Thoracic aorta (tissue), 2 donors: ENCODE measurements at regions not wholly inside any gene's neighbourhood (a gene's known extent, or its start where the extent isn't known, plus 50 kb on each side); places are given as distances from the start of the nearest gene placed in this dataset.

Experiments used
- ATAC-seq: fragments of 150-250 bp; one replicate; pipeline ENCODE4 v1.8.0; 2017; ENCODE audit warnings: low read depth; ENCODE audit not compliant: insufficient number of reproducible peaks, low FRiP score
- DNase-seq: peaks from one replicate; pipeline ENCODE4 v3.0.0-alpha.2; 2020; ENCODE audit warnings: low spot score
- H3K27ac ChIP-seq, 2 donors: fragments of 200-600 bp; sonication (generic); 1 replicate in 1 of 2; 2 replicates in 1 of 2; pipeline ENCODE4 v1.5.1; 2016; ENCODE audit warnings: mild to moderate bottlenecking in 2 of 2, moderate library complexity in 2 of 2
- H3K27me3 ChIP-seq: fragments of 200-600 bp; sonication (generic); replicated peaks from 2 replicates; pipeline ENCODE4 v1.6.0; 2016; ENCODE audit warnings: mild to moderate bottlenecking; ENCODE audit not compliant: insufficient read depth
- H3K36me3 ChIP-seq: fragments of 200-600 bp; sonication (generic); one replicate; pipeline ENCODE4 v1.5.1; 2016
- H3K4me1 ChIP-seq, 2 donors: fragments of 200-600 bp; sonication (generic); 1 replicate in 1 of 2; 2 replicates in 1 of 2; pipeline versions ENCODE4 v1.5.1 to v1.6.0; 2016; ENCODE audit warnings: low read depth in 2 of 2, mild to moderate bottlenecking in 1 of 2; ENCODE audit not compliant: control insufficient read depth in 1 of 2
- H3K4me3 ChIP-seq: fragments of 200-600 bp; sonication (generic); 2 replicates; pipeline ENCODE4 v1.5.1; 2016; ENCODE audit warnings: mild to moderate bottlenecking
- H3K9me3 ChIP-seq: fragments of 200-600 bp; sonication (generic); 2 replicates; pipeline ENCODE4 v1.5.1; 2016
- TF ChIP-seq, protein P1 (sequence below): fragments of 200-600 bp; sonication (generic); IDR thresholded peaks from one replicate; pipeline ENCODE4 v1.5.1; 2019; ENCODE audit warnings: antibody characterized with exemption

GRCh38 chr6:19643713-19644112, 193.5 kb upstream of the ID4 start:
- DNase-seq (no peak), ATAC-seq (no peak)
- Histone ChIP-seq H3K9me3 (no peaks in the 10 kb centered on the region), H3K27ac (no peak overlapping the region), H3K27me3 (no peaks in the 10 kb centered on the region), H3K4me3 (no peak overlapping the region), H3K36me3 (no peaks in the 10 kb centered on the region), H3K4me1 (no peaks in the 10 kb centered on the region)
- TF ChIP-seq, protein P1, sequence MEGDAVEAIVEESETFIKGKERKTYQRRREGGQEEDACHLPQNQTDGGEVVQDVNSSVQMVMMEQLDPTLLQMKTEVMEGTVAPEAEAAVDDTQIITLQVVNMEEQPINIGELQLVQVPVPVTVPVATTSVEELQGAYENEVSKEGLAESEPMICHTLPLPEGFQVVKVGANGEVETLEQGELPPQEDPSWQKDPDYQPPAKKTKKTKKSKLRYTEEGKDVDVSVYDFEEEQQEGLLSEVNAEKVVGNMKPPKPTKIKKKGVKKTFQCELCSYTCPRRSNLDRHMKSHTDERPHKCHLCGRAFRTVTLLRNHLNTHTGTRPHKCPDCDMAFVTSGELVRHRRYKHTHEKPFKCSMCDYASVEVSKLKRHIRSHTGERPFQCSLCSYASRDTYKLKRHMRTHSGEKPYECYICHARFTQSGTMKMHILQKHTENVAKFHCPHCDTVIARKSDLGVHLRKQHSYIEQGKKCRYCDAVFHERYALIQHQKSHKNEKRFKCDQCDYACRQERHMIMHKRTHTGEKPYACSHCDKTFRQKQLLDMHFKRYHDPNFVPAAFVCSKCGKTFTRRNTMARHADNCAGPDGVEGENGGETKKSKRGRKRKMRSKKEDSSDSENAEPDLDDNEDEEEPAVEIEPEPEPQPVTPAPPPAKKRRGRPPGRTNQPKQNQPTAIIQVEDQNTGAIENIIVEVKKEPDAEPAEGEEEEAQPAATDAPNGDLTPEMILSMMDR, result no peak

DNA sequence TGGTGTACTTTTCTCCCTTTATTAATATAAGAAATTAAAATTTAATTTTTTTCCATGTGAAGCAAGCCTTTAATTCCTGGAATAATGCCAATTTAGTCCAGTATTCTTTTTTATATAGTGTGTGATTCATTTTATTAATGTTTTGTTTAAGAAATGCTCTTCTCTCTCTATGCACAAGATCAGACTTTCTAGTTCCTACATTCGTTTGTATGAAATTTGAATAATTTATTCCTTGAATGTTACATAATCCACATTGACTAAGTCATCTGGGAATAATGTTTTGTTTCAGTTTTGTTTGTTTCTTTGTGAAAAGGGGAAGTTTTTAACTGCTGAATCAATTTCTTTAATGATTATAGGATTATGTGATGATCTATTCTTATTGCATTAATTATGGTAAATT, 181.4 kb upstream of the ID4 start:
- H3K36me3 ChIP-seq, result no peaks in the 10 kb centered on the region
- peak overlapping the region; percentile 63 for H3K4me3 ChIP-seq
- no peaks in the 10 kb centered on the region for H3K9me3 ChIP-seq
- H3K4me1 ChIP-seq, result peaks cover 10 to 14% of the 10 kb centered on the region in 2 donors
- ATAC-seq (no peak), DNase-seq (no peak)
- no peaks in the 10 kb centered on the region for H3K27me3 ChIP-seq
- peak overlapping the region in 1 of 2 donors; percentile 43 for H3K27ac ChIP-seq
- TF ChIP-seq, protein P1, result no peak

DNA sequence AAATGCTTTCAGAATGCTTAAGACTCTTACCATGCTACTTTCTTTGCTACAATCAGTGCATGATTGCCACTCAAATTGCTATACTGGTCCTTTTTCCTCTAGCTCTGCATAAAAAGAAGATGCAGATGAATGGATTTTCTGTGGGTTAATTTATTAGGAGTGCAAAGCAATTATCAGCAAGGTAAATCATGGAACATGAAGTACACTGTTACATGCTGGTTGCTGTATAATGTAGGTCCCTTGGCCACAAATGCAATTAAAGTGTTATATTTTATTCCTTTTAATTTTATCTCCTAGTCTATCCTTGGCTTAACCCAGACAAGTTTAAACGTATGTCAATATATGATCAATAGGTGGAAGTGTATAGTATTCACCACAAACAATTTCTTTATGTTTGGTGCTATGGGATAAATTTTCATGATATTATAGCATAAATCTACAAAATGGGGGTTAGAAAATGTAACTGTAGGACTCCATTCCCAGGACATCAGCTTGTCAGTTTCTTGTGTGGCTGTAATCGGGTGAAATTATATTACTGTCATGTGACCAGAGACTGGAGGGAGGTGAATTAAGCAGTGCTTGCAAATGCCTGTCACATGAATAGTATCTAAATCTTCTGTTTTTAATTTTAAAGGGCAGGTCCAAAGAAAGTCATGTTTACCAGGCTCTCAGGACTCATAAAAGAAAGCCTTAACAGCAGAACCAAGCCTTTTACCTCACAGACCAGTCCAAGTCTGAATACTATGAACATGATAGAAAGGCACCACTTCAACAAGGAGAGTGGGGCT, 176.9 kb upstream of the ID4 start:
- peaks cover 10 to 15% of the 10 kb centered on the region in 2 donors for H3K4me1 ChIP-seq
- H3K36me3 ChIP-seq, result no peaks in the 10 kb centered on the region
- ATAC-seq (no peak), DNase-seq (no peak)
- H3K4me3 ChIP-seq, result no peak overlapping the region
- no peaks in the 10 kb centered on the region for H3K9me3 ChIP-seq
- TF ChIP-seq, protein P1, result no peak
- H3K27me3 ChIP-seq, result no peaks in the 10 kb centered on the region
- H3K27ac ChIP-seq, result no peak overlapping the region

DNA sequence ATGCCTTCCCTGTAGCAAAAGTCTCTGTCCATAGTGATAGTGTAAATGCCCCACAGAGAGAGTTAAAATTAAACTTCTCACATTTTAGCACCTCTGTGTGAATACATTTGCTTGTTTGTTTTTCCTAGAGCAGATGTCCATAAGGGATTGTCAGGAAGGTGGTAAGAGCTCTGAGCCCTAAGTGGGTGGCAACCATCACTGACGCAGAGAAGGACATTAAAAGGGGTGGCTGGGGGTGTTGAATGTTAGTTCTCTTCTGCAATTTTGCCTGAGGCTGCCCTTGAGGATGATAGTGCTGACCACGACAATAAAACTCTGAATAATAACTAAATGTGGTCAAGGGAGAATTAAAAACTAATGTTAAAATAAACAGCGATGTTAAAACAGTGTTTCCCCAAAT, 174.3 kb upstream of the ID4 start:
- Histone ChIP-seq H3K27ac (no peak overlapping the region), H3K36me3 (no peaks in the 10 kb centered on the region), H3K4me3 (no peak overlapping the region), H3K27me3 (no peaks in the 10 kb centered on the region), H3K4me1 (peaks cover 13 to 29% of the 10 kb centered on the region in 2 donors), H3K9me3 (no peaks in the 10 kb centered on the region)
- DNase-seq, result no peak
- no peak for ATAC-seq
- TF ChIP-seq, protein P1, result no peak

DNA sequence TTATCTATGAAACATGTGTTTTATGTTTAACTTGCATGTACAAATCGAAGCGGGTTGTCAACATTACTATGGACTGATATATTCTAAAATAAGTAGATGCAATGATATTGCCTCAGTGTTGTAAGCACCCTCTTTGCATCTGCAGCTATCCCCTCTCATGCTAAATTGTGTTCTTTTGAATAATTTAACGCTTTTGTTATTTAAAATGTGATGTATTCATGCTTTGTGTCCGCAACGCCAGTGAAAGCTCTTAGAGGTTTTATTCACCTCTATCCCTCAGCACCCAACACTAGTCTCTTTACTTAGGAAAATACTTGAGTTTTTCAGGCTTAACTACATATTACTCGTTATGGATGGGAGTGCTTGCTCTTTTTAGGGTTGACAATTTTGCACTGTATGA, 173.7 kb upstream of the ID4 start:
- TF ChIP-seq, protein P1, result no peak
- no peaks in the 10 kb centered on the region for H3K9me3 ChIP-seq
- no peak overlapping the region for H3K27ac ChIP-seq
- DNase-seq, result no peak
- no peaks in the 10 kb centered on the region for H3K27me3 ChIP-seq
- H3K4me1 ChIP-seq, result peaks cover 13 to 35% of the 10 kb centered on the region in 2 donors
- no peaks in the 10 kb centered on the region for H3K36me3 ChIP-seq
- H3K4me3 ChIP-seq, result no peak overlapping the region
- no peak for ATAC-seq
